Activated naive CD8-positive, alpha-beta T cell treated with anti-CD3 and anti-CD28 coated beads, Interleukin-2, amount 50 U/mL, for 24 hours (primary cell): ENCODE measurements at regions not wholly inside any gene's neighbourhood (a gene's known extent, or its start where the extent isn't known, plus 50 kb on each side); places are given as distances from the start of the nearest gene placed in this dataset.
A peak's percentile ranks its signal among the peaks of the same experiment; 100 is the strongest.
"Not testable (repeated sequence)": the region's sequence is repeated elsewhere in the genome, so short reads cannot be mapped to it uniquely, and the experiment has no call there.

Experiments
- ATAC-seq: fragments of 150-1000 bp; cut with Tn5 transposase; one replicate; pipeline ENCODE4 v1.10.0; 2021
- DNase-seq: peaks from one replicate; pipeline ENCODE4 v3.0.0; 2021
- H3K27ac Mint-ChIP-seq: one replicate; pipeline ENCODE4 v1.8.0; 2021; ENCODE audit warnings: mild to moderate bottlenecking, mixed read lengths
- H3K27me3 Mint-ChIP-seq: one replicate; pipeline ENCODE4 v1.8.0; 2021; ENCODE audit warnings: mixed read lengths
- H3K36me3 Mint-ChIP-seq: one replicate; pipeline ENCODE4 v1.8.0; 2021; ENCODE audit warnings: low read depth, mixed read lengths
- H3K4me1 Mint-ChIP-seq: one replicate; pipeline ENCODE4 v1.8.0; 2021; ENCODE audit warnings: mixed read lengths
- H3K4me3 Mint-ChIP-seq: one replicate; pipeline ENCODE4 v1.8.0; 2021; ENCODE audit warnings: mild to moderate bottlenecking, moderate library complexity, mixed read lengths
- H3K9me3 Mint-ChIP-seq: one replicate; pipeline ENCODE4 v1.8.0; 2021; ENCODE audit warnings: mixed read lengths

DNA sequence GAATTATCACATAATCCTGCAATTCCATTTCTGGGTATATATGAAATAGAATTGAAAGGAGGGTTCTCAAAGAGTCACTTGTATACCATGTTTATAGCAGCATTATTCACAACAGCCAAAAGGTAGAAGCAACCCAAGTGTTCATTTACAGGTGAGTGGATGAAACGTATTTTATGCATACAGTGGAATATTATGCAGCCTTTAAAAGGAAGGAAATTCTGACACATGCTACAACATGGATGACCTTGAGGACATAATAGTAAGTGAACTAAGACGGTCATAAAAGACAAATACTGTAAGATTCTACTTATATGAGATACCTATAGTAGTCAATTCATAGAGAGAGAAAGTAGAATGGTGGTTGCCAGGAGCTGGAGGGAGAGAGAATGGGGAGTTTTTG, 110.8 kb upstream of the LIPC start:
- H3K36me3 Mint-ChIP-seq: no peaks in the 10 kb centered on the region
- peaks cover 7% of the 10 kb centered on the region for H3K9me3 Mint-ChIP-seq
- no peak for ATAC-seq
- H3K27me3 Mint-ChIP-seq: no peaks in the 10 kb centered on the region
- H3K4me3 Mint-ChIP-seq: no peak overlapping the region
- H3K4me1 Mint-ChIP-seq: peaks cover under 1% of the 10 kb centered on the region
- no peak for DNase-seq
- no peak overlapping the region for H3K27ac Mint-ChIP-seq

DNA sequence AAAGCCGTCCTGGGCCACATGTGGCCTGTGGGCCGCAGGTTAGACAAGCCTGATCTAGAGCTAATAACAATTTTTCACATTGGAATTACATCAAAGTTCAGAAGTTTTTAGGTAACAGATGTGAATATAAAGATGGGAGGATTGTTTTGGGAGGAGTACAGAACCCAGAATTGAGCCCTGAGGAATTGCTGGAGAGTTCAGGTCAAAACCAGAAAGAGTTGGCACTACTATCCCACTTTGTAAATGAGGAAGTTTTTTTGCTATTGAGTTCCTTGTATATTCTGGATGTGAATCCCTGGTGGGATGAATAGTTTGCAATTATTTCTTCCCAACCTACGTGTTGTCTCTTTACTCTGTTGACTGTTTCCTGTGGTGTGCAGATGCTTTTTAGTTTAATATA, 109.5 kb upstream of the LIPC start:
- Mint-ChIP-seq H3K9me3 (peaks cover 7% of the 10 kb centered on the region), H3K4me1 (no peaks in the 10 kb centered on the region), H3K4me3 (no peak overlapping the region), H3K36me3 (no peaks in the 10 kb centered on the region), H3K27ac (no peak overlapping the region), H3K27me3 (peaks cover 2% of the 10 kb centered on the region)
- ATAC-seq (no peak), DNase-seq (no peak)

GRCh38 chr15:58323321-58323720, 108.5 kb upstream of the LIPC start:
- not testable (repeated sequence) for H3K27me3 Mint-ChIP-seq, H3K4me1 Mint-ChIP-seq, H3K36me3 Mint-ChIP-seq, DNase-seq, H3K4me3 Mint-ChIP-seq, ATAC-seq, H3K9me3 Mint-ChIP-seq, H3K27ac Mint-ChIP-seq

- H3K4me3 Mint-ChIP-seq: no peak overlapping the region
- no peak overlapping the region for H3K27ac Mint-ChIP-seq
Measured at GRCh38 chr15:58324533-58324932, 107.3 kb upstream of the LIPC start.

GRCh38 chr15:58327958-58328357, 103.8 kb upstream of the LIPC start:
- DNase-seq (no peak), ATAC-seq (no peak)
- Mint-ChIP-seq H3K4me3 (no peak overlapping the region), H3K36me3 (no peaks in the 10 kb centered on the region), H3K4me1 (peaks cover 30% of the 10 kb centered on the region), H3K9me3 (no peaks in the 10 kb centered on the region), H3K27ac (no peak overlapping the region), H3K27me3 (peaks cover 2% of the 10 kb centered on the region)

More at GRCh38 chr15:58324533-58324932, 107.3 kb upstream of the LIPC start:
- Mint-ChIP-seq H3K4me1 (peaks cover 2% of the 10 kb centered on the region), H3K9me3 (peaks cover 4% of the 10 kb centered on the region), H3K36me3 (no peaks in the 10 kb centered on the region), H3K27me3 (peaks cover 2% of the 10 kb centered on the region)
- no peak for DNase-seq
- ATAC-seq: no peak

DNA sequence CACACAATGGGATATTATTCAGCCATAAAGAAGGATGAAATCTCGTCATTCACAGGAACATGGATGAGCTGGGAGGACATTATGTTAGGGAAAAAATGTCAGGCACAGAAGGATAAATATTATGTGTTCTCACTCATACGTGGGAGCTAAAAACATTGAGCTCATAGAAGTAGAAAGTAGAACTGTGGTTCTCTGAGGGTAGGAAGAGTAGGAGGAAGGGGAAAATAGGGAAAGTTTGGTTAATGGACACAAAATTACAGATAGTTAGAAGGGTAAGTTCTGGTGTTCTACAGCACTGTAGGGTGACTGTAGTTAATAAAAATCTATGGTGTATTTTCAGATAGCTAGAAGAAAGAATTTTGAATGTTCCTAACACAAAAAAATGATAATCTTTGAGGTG, 102.6 kb upstream of the LIPC start:
- Mint-ChIP-seq H3K9me3 (peaks cover 6% of the 10 kb centered on the region), H3K36me3 (no peaks in the 10 kb centered on the region), H3K27ac (no peak overlapping the region), H3K4me3 (no peak overlapping the region), H3K4me1 (peaks cover 40% of the 10 kb centered on the region), H3K27me3 (peaks cover 2% of the 10 kb centered on the region)
- ATAC-seq (no peak), DNase-seq (no peak)

GRCh38 chr15:58329781-58330671, 101.8 kb upstream of the LIPC start:
- Mint-ChIP-seq H3K4me1 (peaks cover 40% of the 10 kb centered on the region), H3K9me3 (peaks cover 10% of the 10 kb centered on the region), H3K4me3 (no peak overlapping the region), H3K27ac (no peak overlapping the region), H3K27me3 (peaks cover 2% of the 10 kb centered on the region), H3K36me3 (no peaks in the 10 kb centered on the region)
- DNase-seq (no peak), ATAC-seq (no peak)

DNA sequence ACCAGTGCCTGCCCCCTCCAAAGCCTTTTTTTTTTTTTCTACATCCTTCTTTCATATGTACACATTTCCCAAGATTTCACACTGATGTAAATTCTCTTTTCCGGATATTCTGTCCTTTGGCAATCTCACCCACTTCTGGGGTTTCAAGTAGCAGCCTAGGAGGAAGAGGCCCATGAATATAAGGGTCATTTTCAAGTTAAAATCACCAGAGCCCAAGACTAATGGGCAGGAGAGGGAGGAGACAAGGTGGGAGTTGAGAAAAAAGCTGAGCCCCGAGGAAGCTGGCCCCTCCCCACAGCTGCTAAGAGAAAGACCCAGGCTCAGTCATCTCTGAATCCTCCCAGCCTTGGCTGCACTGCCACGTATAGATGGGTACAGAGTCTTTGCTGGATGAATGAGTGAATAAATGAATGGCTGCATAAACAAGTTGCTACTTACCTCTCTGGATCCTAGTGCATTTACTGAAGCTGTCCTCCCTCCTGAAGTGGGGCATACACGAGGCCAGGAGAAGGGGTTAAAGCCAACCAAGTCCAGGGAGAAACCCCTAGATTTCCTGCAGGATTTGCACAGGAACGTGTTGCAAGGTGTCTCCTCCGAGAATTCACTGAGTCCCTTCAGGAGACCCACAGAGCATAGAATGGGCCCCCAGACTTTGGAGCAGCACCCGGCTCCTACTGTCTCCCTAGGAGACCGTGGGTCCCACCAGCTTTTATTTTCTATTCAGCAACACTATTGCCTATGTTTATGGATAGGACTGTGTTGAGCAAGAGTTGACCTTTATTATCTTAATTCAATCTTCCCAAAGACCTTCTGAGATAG, 100.8 kb upstream of the LIPC start:
- Mint-ChIP-seq H3K36me3 (no peaks in the 10 kb centered on the region), H3K27ac (peak overlapping the region; percentile 86), H3K9me3 (peaks cover 11% of the 10 kb centered on the region), H3K4me3 (peak overlapping the region; percentile 33), H3K4me1 (peaks cover 42% of the 10 kb centered on the region), H3K27me3 (peaks cover 2% of the 10 kb centered on the region)
- ATAC-seq: no peak
- DNase-seq: no peak

DNA sequence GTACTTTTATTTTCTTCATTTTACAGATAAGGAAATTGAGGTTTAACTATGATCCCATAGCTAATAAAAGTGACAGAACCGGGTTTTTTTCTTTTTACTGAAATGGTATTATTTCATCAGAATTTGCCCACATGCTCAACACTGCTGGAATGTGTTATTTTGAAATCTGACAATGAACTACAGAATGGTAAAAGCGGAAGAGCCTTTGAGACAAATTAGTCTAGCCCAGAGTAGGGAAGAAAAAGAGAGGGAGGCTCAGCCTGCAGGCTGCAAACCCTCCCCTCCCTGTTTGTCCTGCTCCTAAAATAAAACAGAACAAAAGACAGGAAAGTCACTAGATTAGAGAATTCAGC, 100.3 kb upstream of the LIPC start:
- Mint-ChIP-seq H3K4me3 (peak overlapping the region; percentile 33), H3K9me3 (peaks cover 11% of the 10 kb centered on the region), H3K27ac (peak overlapping the region; percentile 86), H3K4me1 (peaks cover 42% of the 10 kb centered on the region), H3K36me3 (no peaks in the 10 kb centered on the region), H3K27me3 (peaks cover 2% of the 10 kb centered on the region)
- no peak for ATAC-seq
- DNase-seq: no peak

DNA sequence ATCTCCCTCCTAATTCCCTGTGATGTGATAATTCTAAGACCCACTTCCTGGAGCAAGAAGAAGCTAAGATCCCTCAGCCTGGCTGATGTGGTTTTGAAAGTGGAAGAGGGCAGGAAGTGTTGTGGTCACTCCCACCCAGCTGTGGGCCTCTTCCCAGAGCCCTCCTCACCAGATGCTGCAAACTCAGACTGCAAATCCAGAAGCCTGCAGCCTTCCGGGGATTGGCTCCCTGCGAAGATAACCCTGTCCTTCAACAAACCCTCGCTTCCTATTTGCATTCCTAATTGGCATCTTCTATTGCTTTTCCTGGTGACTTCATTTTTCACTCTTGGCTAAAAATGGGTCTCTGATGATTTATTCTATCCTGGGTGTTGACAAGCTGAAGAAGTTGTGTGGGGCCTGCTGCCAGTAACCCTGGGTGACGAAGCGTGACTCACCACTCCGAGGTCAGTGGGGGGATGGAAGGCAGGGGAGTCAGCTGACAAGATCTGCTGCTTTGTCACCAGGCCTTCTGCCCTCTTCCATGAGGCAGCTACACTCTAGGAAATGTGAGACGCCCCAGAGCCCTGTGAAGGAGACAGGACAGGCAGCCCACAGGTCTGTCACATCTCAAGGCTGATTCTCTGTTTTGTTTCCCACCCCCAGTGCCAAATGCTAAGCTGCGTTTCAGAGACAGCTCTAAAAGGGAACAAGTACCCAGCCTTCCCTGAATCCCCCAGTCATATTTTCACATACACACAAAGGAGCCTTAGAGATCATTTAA, 99.7 kb upstream of the LIPC start:
- Mint-ChIP-seq H3K4me3 (peak overlapping the region; percentile 33), H3K9me3 (peaks cover 11% of the 10 kb centered on the region), H3K4me1 (peaks cover 42% of the 10 kb centered on the region), H3K27ac (peak overlapping the region; percentile 86), H3K27me3 (peaks cover under 1% of the 10 kb centered on the region), H3K36me3 (no peaks in the 10 kb centered on the region)
- ATAC-seq: peak; percentile 97
- DNase-seq: peak; percentile 88

GRCh38 chr15:58332676-58333400, 99.0 kb upstream of the LIPC start:
- peak; percentile 30 for ATAC-seq
- Mint-ChIP-seq H3K4me3 (peak overlapping the region; percentile 33), H3K4me1 (peaks cover 42% of the 10 kb centered on the region), H3K9me3 (peaks cover 11% of the 10 kb centered on the region), H3K36me3 (no peaks in the 10 kb centered on the region), H3K27ac (peak overlapping the region; percentile 86), H3K27me3 (no peaks in the 10 kb centered on the region)
- no peak for DNase-seq

GRCh38 chr15:58334803-58335202, 97.0 kb upstream of the LIPC start:
- Mint-ChIP-seq H3K4me3 (no peak overlapping the region), H3K27me3 (peaks cover 1% of the 10 kb centered on the region), H3K4me1 (peaks cover 40% of the 10 kb centered on the region)

GRCh38 chr15:58336161-58336560, 95.6 kb upstream of the LIPC start:
- DNase-seq (no peak), ATAC-seq (no peak)
- peaks cover 1% of the 10 kb centered on the region for H3K27me3 Mint-ChIP-seq
- H3K9me3 Mint-ChIP-seq: peaks cover 11% of the 10 kb centered on the region
- H3K4me3 Mint-ChIP-seq: no peak overlapping the region
- H3K27ac Mint-ChIP-seq: no peak overlapping the region
- H3K4me1 Mint-ChIP-seq: peaks cover 34% of the 10 kb centered on the region
- no peaks in the 10 kb centered on the region for H3K36me3 Mint-ChIP-seq

More at GRCh38 chr15:58334803-58335202, 97.0 kb upstream of the LIPC start:
- Mint-ChIP-seq H3K9me3 (peaks cover 11% of the 10 kb centered on the region), H3K36me3 (no peaks in the 10 kb centered on the region), H3K27ac (no peak overlapping the region)
- no peak for ATAC-seq
- no peak for DNase-seq

DNA sequence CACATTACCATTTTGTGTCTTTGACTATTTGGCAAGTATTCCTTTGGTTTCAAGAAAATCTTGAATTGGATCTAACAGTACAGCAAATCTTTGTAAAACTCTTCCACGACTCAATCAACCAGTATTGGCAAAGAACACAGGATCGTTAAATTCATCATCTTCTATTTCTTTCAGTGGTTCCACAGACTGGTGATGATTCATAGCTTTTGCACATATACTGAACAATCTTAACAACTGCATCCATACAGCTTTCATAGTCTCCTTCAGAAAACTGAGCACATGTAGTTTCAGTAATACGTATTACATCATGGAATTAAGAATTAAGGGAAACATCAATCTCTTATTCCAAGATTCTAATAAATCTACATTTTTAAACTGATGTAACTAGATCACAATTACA, 91.6 kb upstream of the LIPC start:
- DNase-seq (no peak), ATAC-seq (no peak)
- Mint-ChIP-seq H3K36me3 (no peaks in the 10 kb centered on the region), H3K27me3 (peaks cover 1% of the 10 kb centered on the region), H3K27ac (no peak overlapping the region), H3K4me1 (peaks cover 6% of the 10 kb centered on the region), H3K4me3 (no peak overlapping the region), H3K9me3 (no peaks in the 10 kb centered on the region)
